HL-60 (cell line): ENCODE measurements at regions not wholly inside any gene's neighbourhood (a gene's known extent, or its start where the extent isn't known, plus 50 kb on each side); places are given as distances from the start of the nearest gene placed in this dataset.

ENCODE experiments used
- CTCF ChIP-seq: IDR thresholded peaks from one replicate; pipeline ENCODE4 v1.5.1; 2011; ENCODE audit warnings: low read length, control low read depth, inconsistent platforms; ENCODE audit not compliant: insufficient read depth
- SPI1 ChIP-seq: IDR thresholded peaks from 2 replicates; pipeline ENCODE4 v1.6.1; 2012; ENCODE audit warnings: low read depth, mild to moderate bottlenecking, borderline replicate concordance

DNA sequence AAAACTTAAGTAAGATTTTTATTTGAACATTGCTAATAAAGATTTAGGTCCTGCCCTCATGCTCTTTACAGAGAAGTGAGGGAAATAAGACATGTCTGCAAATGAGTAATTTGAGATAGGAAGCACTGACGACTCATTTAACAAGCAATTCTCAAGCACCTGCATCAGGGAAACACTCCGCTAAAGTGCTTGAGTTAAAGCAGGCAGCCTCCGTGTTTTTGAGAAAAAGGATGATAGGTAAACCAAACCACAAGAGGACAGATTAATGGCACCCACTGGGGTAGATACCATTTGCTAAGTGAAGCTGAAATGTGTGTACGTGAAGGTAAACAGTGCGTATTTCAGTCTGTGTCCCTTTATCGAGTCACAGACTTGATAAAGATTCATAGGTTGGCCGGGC is 184.6 kb upstream of the CARD18 start:
- TF ChIP-seq CTCF (no peak), SPI1 (no peak)
